HEK293T (cell line): ENCODE measurements at regions not wholly inside any gene's neighbourhood (a gene's known extent, or its start where the extent isn't known, plus 50 kb on each side); places are given as distances from the start of the nearest gene placed in this dataset.

ENCODE experiments used
- CTCF ChIA-PET: fragments of 350-600 bp; formaldehyde crosslinking; extraction: SDS; loops from one replicate; lab custom pipeline; 2021; ENCODE audit warnings: antibody characterized with exemption, inconsistent platforms; lab: Yijun Ruan, JAX
- POLR2A ChIA-PET: fragments of 350-600 bp; formaldehyde crosslinking; extraction: SDS; loops from one replicate; lab custom pipeline; 2020; ENCODE audit warnings: antibody characterized with exemption, inconsistent platforms; lab: Yijun Ruan, JAX
- DNase-seq: peaks from one replicate; pipeline ENCODE4 v3.0.0; 2012; ENCODE audit warnings: mixed read lengths; ENCODE audit errors: extremely low spot score
- ARNT ChIP-seq: fragments of 450-650 bp; IDR thresholded peaks from 2 replicates; pipeline ENCODE4 v1.6.1; 2017; ENCODE audit warnings: mild to moderate bottlenecking
- BHLHE40 ChIP-seq: fragments of 450-650 bp; IDR thresholded peaks from 2 replicates; pipeline ENCODE4 v1.6.1; 2016; ENCODE audit warnings: mild to moderate bottlenecking, moderate library complexity, borderline replicate concordance
- CTBP1 ChIP-seq: fragments of 450-650 bp; IDR thresholded peaks from 2 replicates; pipeline ENCODE4 v1.6.1; 2016; ENCODE audit warnings: borderline replicate concordance
- ELF4 ChIP-seq: fragments of 450-650 bp; IDR thresholded peaks from 2 replicates; pipeline ENCODE4 v1.6.1; 2017; ENCODE audit warnings: antibody characterized with exemption
- FOXA1 ChIP-seq: fragments of 450-650 bp; IDR thresholded peaks from 2 replicates; pipeline ENCODE4 v1.6.1; 2016; ENCODE audit warnings: mild to moderate bottlenecking
- FOXK2 ChIP-seq: fragments of 450-650 bp; IDR thresholded peaks from 2 replicates; pipeline ENCODE4 v1.6.1; 2016; ENCODE audit warnings: mild to moderate bottlenecking
- FOXM1 ChIP-seq: fragments of 450-650 bp; IDR thresholded peaks from 2 replicates; pipeline ENCODE4 v1.6.1; 2017; ENCODE audit warnings: mild to moderate bottlenecking, borderline replicate concordance
- HDGF ChIP-seq: fragments of 450-650 bp; IDR thresholded peaks from 2 replicates; pipeline ENCODE4 v1.6.1; 2017; ENCODE audit warnings: antibody characterized with exemption, borderline replicate concordance
- L3MBTL2 ChIP-seq: fragments of 450-650 bp; conservative IDR thresholded peaks from 2 replicates; pipeline ENCODE4 v1.6.1; 2016; ENCODE audit warnings: mild to moderate bottlenecking
- LEF1 ChIP-seq: fragments of 450-650 bp; IDR thresholded peaks from 2 replicates; pipeline ENCODE4 v1.6.1; 2017; ENCODE audit warnings: mild to moderate bottlenecking, borderline replicate concordance
- NFRKB ChIP-seq: fragments of 450-650 bp; IDR thresholded peaks from 2 replicates; pipeline ENCODE4 v1.6.1; 2016; ENCODE audit warnings: mild to moderate bottlenecking, moderate library complexity
- SP1 ChIP-seq: fragments of 450-650 bp; IDR thresholded peaks from 2 replicates; pipeline ENCODE4 v1.6.1; 2017
- SUZ12 ChIP-seq: fragments of 450-650 bp; IDR thresholded peaks from 2 replicates; pipeline ENCODE4 v1.6.1; 2016; ENCODE audit warnings: mild to moderate bottlenecking
- TARDBP ChIP-seq: fragments of 450-650 bp; IDR thresholded peaks from 2 replicates; pipeline ENCODE4 v1.6.1; 2016
- ZNF384 ChIP-seq: fragments of 450-650 bp; IDR thresholded peaks from 2 replicates; pipeline ENCODE4 v1.6.1; 2016
- TF ChIP-seq, protein P1 (sequence below): fragments of 450-650 bp; IDR thresholded peaks from 2 replicates; pipeline ENCODE4 v1.6.1; 2016

DNA sequence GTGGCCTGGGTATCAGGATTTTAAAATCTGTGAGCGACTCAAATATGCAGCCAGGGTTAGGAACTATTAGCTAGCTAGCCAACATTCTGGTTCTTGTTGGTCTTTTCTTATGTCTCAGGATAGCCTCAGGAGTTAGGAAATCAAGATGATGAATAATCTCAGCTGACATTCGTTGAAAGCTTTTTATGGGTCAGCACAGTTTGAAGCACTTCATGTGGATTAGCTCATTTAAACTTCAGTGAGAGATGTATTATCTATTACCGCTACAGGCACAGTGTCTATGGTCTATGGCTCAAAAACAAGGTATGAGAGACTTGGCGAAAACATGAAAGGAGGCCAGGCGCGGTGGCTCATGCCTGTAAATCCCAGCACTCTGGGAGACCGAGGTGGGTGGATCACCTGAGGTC lies 187.5 kb upstream of the THRB start:
- TF ChIP-seq LEF1 (peak; percentile 79; the same call in 1 of the 2 replicates), CTBP1 (peak; percentile 96), L3MBTL2 (no peak), NFRKB (no peak), ARNT (peak; percentile 74), FOXK2 (no peak), ZNF384 (peak; percentile 10; the same call in 1 of the 2 replicates)
- TF ChIP-seq, protein P1, sequence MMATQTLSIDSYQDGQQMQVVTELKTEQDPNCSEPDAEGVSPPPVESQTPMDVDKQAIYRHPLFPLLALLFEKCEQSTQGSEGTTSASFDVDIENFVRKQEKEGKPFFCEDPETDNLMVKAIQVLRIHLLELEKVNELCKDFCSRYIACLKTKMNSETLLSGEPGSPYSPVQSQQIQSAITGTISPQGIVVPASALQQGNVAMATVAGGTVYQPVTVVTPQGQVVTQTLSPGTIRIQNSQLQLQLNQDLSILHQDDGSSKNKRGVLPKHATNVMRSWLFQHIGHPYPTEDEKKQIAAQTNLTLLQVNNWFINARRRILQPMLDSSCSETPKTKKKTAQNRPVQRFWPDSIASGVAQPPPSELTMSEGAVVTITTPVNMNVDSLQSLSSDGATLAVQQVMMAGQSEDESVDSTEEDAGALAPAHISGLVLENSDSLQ: peak; percentile 93
- ChIA-PET CTCF (interaction anchor here (1.0 kb wide), 2 partner anchors 81 to 491 kb away, joined by 3 to 5 read pairs; no protein-coding TSS in a partner anchor), POLR2A (no interaction called here)
- DNase-seq: no peak

DNA sequence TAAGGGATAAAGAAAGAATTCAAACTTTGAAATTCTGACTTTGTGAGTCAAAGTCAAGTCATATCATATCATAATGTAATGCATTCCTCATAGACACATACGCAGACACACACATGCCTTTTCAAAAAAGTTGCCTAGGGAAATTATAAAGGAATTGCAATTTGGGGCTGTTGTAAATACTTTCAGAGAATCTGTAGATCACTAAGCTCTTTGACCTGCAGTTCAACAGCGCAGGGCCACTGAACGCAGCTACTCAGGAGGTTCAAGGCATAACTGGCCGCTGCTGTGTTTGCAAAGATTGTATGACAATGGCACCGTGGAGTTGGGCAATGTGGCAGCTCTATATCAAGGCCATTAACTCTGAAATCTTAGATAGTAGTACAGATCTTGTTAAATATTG lies 188.4 kb upstream of the THRB start:
- TF ChIP-seq FOXK2 (no peak), NFRKB (no peak), SP1 (no peak), LEF1 (no peak), HDGF (no peak), FOXM1 (no peak), CTBP1 (no peak), ELF4 (no peak), FOXA1 (no peak), ARNT (no peak), ZNF384 (no peak), L3MBTL2 (no peak), BHLHE40 (no peak)
- TF ChIP-seq, protein P1: no peak
- CTCF ChIA-PET: interaction anchor here (0.7 to 2.7 kb wide), 5 partner anchors 106 to 684 kb away, joined by 3 to 11 read pairs (median 5); no protein-coding TSS in a partner anchor
- POLR2A ChIA-PET: no interaction called here
- DNase-seq: no peak

DNA sequence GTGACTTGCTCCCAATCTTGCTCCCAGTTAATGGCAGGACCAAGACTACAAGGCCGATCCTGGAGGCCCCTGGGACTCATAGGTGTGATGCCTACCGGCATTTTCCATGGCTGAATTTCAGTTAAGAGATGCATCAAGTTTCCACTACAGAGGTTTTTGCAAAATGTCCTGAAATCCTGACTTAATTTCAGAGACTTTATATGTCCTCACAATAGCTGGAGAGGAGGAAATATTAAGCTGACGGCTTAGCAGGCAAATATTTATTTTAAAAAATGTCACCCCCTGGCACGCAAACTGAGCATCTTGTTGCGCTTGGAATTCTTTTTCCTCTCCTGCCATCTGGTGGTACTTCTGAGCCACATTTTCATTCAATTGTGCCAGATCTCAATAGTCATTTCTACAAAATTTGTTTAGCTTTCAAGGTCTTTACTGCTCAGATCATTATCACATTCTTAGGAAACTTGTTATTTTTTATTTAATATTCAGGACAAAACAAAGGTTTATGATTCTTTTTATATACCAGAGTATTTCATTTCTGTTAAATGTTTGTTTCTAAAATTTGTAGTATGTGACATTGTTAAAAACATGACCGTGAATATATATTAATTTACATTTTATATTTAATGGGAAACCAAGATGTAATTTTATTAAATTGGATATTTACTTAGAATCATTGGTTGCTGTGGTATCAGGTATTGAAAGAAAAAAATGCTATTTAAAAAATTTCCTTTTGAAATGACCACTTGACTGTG lies 189.2 kb upstream of the THRB start:
- CTCF ChIA-PET: interaction anchor here (0.6 to 2.7 kb wide), 8 partner anchors 9 to 691 kb away, joined by 3 to 11 read pairs (median 4); no protein-coding TSS in a partner anchor
- DNase-seq: peak; percentile 47
- TF ChIP-seq SP1: no peak
- TF ChIP-seq ARNT: 0 out of 2 replicates have a peak, but pooled peaks have one; percentile 42
- TF ChIP-seq HDGF: no peak
- POLR2A ChIA-PET: no interaction called here

DNA sequence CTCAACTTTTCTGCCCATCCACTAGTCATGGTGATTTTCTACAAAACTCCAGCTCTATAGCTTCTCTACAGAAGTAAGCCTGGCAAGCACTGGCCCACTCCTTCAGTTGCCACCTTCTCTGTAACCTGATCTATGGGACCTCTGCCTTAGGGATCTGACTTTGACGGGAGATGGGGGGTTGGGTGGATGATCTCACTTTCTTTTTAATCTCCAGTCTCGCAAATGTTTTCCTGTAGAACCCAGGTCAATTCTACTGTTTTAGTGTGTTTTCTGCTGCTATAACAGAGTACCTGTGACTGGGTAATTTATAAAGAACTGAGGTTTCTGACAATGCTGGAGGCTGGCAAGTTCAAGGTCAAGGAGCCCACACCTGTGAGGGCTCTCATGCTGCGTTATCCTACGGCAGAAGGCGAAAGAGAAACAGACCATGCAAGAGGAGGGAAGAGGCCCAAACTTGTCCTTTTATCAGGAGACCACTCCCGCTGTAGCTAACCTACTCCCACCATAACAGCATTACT lies 189.9 kb upstream of the THRB start:
- POLR2A ChIA-PET: interaction anchor here (0.5 kb wide), 1 partner anchor 18 kb away, joined by 3 read pairs; no protein-coding TSS in a partner anchor
- CTCF ChIA-PET: interaction anchor here (0.7 to 2.7 kb wide), 2 partner anchors 8 to 498 kb away, joined by 3 to 11 read pairs; no protein-coding TSS in a partner anchor
- peak; percentile 31 for DNase-seq
- no peak for TF ChIP-seq ELF4
- TF ChIP-seq ZNF384: no peak
- TF ChIP-seq, protein P1: peak; percentile 56
- TF ChIP-seq BHLHE40: no peak

DNA sequence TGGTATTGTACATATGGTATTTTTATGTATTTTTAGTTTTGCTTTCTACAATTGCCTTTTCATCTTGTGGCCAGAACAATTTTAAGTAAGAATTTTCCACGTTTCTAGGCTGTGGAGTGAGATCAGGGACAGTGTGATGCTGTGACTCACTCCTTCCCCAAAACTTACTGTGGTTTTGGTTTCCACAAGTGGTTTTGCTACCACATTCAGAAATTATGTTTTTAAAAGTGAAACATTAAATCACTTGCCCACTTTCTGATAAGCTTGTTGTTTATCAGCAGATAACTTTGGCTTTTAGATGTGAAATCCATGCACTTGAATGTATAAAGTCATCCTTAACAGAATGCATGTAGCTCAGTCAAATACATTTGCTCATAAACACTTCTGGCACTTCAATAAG lies 192.2 kb upstream of the THRB start:
- TF ChIP-seq TARDBP (no peak), FOXA1 (no peak), ZNF384 (no peak)
- POLR2A ChIA-PET: no interaction called here
- CTCF ChIA-PET: interaction anchor here (0.6 kb wide), 1 partner anchor 382 kb away, joined by 5 read pairs; no protein-coding TSS in a partner anchor
- DNase-seq: no peak

DNA sequence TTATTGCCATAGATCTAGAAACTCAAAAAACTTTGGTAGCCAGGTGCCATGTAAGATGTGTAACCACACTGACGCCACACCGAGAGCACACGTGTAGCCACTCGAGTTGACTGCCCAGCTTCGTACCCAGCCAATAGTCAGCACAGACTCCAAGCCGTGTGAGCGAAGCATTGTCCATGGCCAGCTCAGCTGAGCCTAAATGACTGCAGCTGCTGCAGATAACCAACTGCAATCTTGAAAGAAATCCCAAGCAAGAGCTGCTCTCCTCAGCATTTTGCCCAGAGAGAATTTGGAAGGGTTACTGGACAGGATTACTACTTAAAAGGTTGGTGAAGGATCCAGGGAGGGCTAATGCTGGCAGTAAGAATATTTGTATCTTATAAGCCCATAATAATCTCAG lies 193.0 kb upstream of the THRB start:
- TF ChIP-seq BHLHE40 (no peak), SUZ12 (no peak), FOXK2 (no peak), ELF4 (no peak), L3MBTL2 (no peak), CTBP1 (no peak), TARDBP (no peak), LEF1 (no peak), ZNF384 (no peak), ARNT (no peak), FOXM1 (no peak), HDGF (no peak), SP1 (no peak), FOXA1 (no peak)
- TF ChIP-seq, protein P1: no peak
- POLR2A ChIA-PET: no interaction called here
- CTCF ChIA-PET: interaction anchor here (1.3 kb wide), 1 partner anchor 9 kb away, joined by 8 read pairs; no protein-coding TSS in a partner anchor
- no peak for DNase-seq
